H1 (cell line): ENCODE measurements at regions not wholly inside any gene's neighbourhood (a gene's known extent, or its start where the extent isn't known, plus 50 kb on each side); places are given as distances from the start of the nearest gene placed in this dataset.

ENCODE experiments used
- CTCF ChIA-PET: fragments of 300-600 bp; sonication (Branson Sonifier 250); formaldehyde crosslinking; loops from one replicate; lab custom pipeline; 2021; ENCODE audit not compliant: partially characterized antibody; lab: Charles Lee
- POLR2A ChIA-PET: fragments of 300-600 bp; sonication (Branson Sonifier 250); formaldehyde crosslinking; loops from one replicate; lab custom pipeline; 2021; ENCODE audit warnings: inconsistent platforms; ENCODE audit not compliant: partially characterized antibody; lab: Charles Lee
- DNase-seq, 2 experiments: peaks; one replicate each; pipeline versions ENCODE4 v3.0.0 to v3.0.0-alpha.2; 2010 to 2022; ENCODE audit warnings: low spot score in 2 of 2, low read depth in 1 of 2, mixed read lengths in 1 of 2
- FAIRE-seq: peaks from 2 replicates; lab custom pipeline; 2011; peaks lifted over from hg19 to GRCh38; lab: Jason Lieb, UNC
- H2AFZ ChIP-seq: 2 replicates; pipeline ENCODE4 v1.8.1; 2012; ENCODE audit warnings: low read length, inconsistent platforms
- H2AK5ac ChIP-seq: 2 replicates; pipeline ENCODE4 v1.6.1; 2013; ENCODE audit warnings: low read depth, low read length
- H2BK120ac ChIP-seq: replicated peaks from 2 replicates; pipeline ENCODE3; 2013; ENCODE audit warnings: low read depth, low read length, inconsistent platforms
- H2BK12ac ChIP-seq: 2 replicates; pipeline ENCODE4 v1.6.1; 2013; ENCODE audit warnings: low read depth, low read length
- H2BK15ac ChIP-seq: 2 replicates; pipeline ENCODE4 v1.6.1; 2013; ENCODE audit warnings: low read length
- H2BK20ac ChIP-seq: 2 replicates; pipeline ENCODE4 v1.6.1; 2013; ENCODE audit warnings: low read length
- H2BK5ac ChIP-seq: 2 replicates; pipeline ENCODE4 v1.6.1; 2013; ENCODE audit warnings: low read depth, low read length
- H3K14ac ChIP-seq: 2 replicates; pipeline ENCODE4 v1.6.1; 2013; ENCODE audit warnings: inconsistent platforms; ENCODE audit not compliant: insufficient read length
- H3K18ac ChIP-seq: 2 replicates; pipeline ENCODE4 v1.6.1; 2013; ENCODE audit warnings: low read length; ENCODE audit errors: extremely low read depth
- H3K23ac ChIP-seq: 2 replicates; pipeline ENCODE4 v1.6.1; 2013; ENCODE audit warnings: inconsistent platforms; ENCODE audit not compliant: insufficient read length
- H3K23me2 ChIP-seq: 2 replicates; pipeline ENCODE4 v1.6.1; 2013; ENCODE audit warnings: low read depth, low read length
- H3K27ac ChIP-seq: 2 replicates; pipeline ENCODE4 v1.6.1; 2011; ENCODE audit warnings: low read depth, low read length, inconsistent platforms
- H3K27me3 ChIP-seq, 4 experiments: replicated peaks in 1 of 4; 1 replicate in 1 of 4; 2 replicates in 3 of 4; pipeline versions ENCODE4 v1.6.1 to v1.8.1; 2011 to 2013; ENCODE audit warnings: low read length in 3 of 4, mild to moderate bottlenecking in 3 of 4, inconsistent platforms in 2 of 4, mixed read lengths in 2 of 4, moderate library complexity in 1 of 4; ENCODE audit not compliant: control insufficient read depth in 3 of 4, insufficient read depth in 3 of 4; ENCODE audit errors: extremely low read depth in 1 of 4
- H3K36me3 ChIP-seq, 4 experiments: 2 replicates each; pipeline versions ENCODE4 v1.6.1 to v1.8.1; 2011 to 2013; ENCODE audit warnings: mild to moderate bottlenecking in 4 of 4, low read length in 3 of 4, moderate library complexity in 2 of 4, control low read depth in 1 of 4, inconsistent platforms in 1 of 4; ENCODE audit not compliant: insufficient read depth in 4 of 4, control insufficient read depth in 2 of 4
- H3K4ac ChIP-seq: replicated peaks from 2 replicates; pipeline ENCODE3; 2013; ENCODE audit warnings: low read length, low read depth, mixed read lengths, inconsistent platforms; ENCODE audit not compliant: insufficient read length
- H3K4me1 ChIP-seq, 4 experiments: replicated peaks in 1 of 4; 1 replicate in 1 of 4; 2 replicates in 3 of 4; pipeline versions ENCODE4 v1.6.1 to v1.8.1; 2011 to 2013; ENCODE audit warnings: low read length in 3 of 4, inconsistent platforms in 2 of 4, mixed read lengths in 1 of 4; ENCODE audit not compliant: insufficient read depth in 4 of 4, control insufficient read depth in 3 of 4
- H3K4me2 ChIP-seq, 2 experiments: 2 replicates each; pipeline versions ENCODE4 v1.6.1 to v1.8.1; 2011 to 2013; ENCODE audit warnings: low read depth in 2 of 2, low read length in 2 of 2, control low read depth in 1 of 2, inconsistent platforms in 1 of 2, mild to moderate bottlenecking in 1 of 2; ENCODE audit not compliant: insufficient read depth in 1 of 2
- H3K4me3 ChIP-seq, 4 experiments: fragments of 200-600, 300-600 bp in 1 of 4; sonication (generic), shearing (Covaris generic), sonication (Bioruptor Twin) in 1 of 4; 2 replicates each; pipeline versions ENCODE4 v1.5.1 to v1.8.1; 2011 to 2016; ENCODE audit warnings: low read length in 4 of 4, low read depth in 3 of 4, control low read depth in 2 of 4, inconsistent platforms in 2 of 4, mild to moderate bottlenecking in 2 of 4, mixed read lengths in 1 of 4, moderate library complexity in 1 of 4; ENCODE audit not compliant: insufficient read depth in 2 of 4; ENCODE audit errors: extremely low read depth in 1 of 4
- H3K56ac ChIP-seq: replicated peaks from 2 replicates; pipeline ENCODE3; 2013; ENCODE audit warnings: low read depth, mild to moderate bottlenecking, mixed read lengths, low read length, inconsistent platforms; ENCODE audit not compliant: insufficient read length
- H3K79me1 ChIP-seq: 2 replicates; pipeline ENCODE4 v1.6.1; 2013; ENCODE audit warnings: low read depth, low read length, control low read depth
- H3K79me2 ChIP-seq, 2 experiments: 2 replicates each; pipeline versions ENCODE4 v1.6.1 to v1.8.1; 2012 to 2013; ENCODE audit warnings: low read length in 2 of 2, mild to moderate bottlenecking in 2 of 2, inconsistent platforms in 1 of 2; ENCODE audit not compliant: insufficient read depth in 2 of 2, control insufficient read depth in 1 of 2
- H3K9ac ChIP-seq, 4 experiments: replicated peaks in 1 of 4; 1 replicate in 1 of 4; 2 replicates in 3 of 4; pipeline versions ENCODE4 v1.6.1 to v1.8.1; 2011 to 2013; ENCODE audit warnings: low read depth in 3 of 4, low read length in 3 of 4, control low read depth in 2 of 4, mild to moderate bottlenecking in 2 of 4, moderate library complexity in 2 of 4, inconsistent platforms in 1 of 4; ENCODE audit errors: extremely low read depth in 1 of 4
- H3K9me3 ChIP-seq, 2 experiments: 2 replicates each; pipeline versions ENCODE4 v1.6.1 to v1.8.1; 2012 to 2013; ENCODE audit warnings: mild to moderate bottlenecking in 2 of 2, moderate library complexity in 2 of 2, control low read depth in 1 of 2, inconsistent platforms in 1 of 2, low read depth in 1 of 2, low read length in 1 of 2, mixed read lengths in 1 of 2; ENCODE audit not compliant: insufficient read depth in 2 of 2
- H4K20me1 ChIP-seq, 2 experiments: replicated peaks in 1 of 2; 2 replicates each; pipeline versions ENCODE3 to v1.8.1; 2011 to 2013; ENCODE audit warnings: inconsistent platforms in 2 of 2, low read length in 2 of 2, mild to moderate bottlenecking in 1 of 2; ENCODE audit not compliant: insufficient read depth in 2 of 2, control insufficient read depth in 1 of 2
- H4K5ac ChIP-seq: 2 replicates; pipeline ENCODE4 v1.6.1; 2013; ENCODE audit warnings: low read length, low read depth, mixed read lengths, inconsistent platforms; ENCODE audit not compliant: insufficient read length
- H4K8ac ChIP-seq: 2 replicates; pipeline ENCODE4 v1.8.0; 2013; ENCODE audit warnings: mild to moderate bottlenecking, moderate library complexity, low read length, inconsistent platforms; ENCODE audit not compliant: insufficient read depth; ENCODE audit errors: extremely low read depth
- H4K91ac ChIP-seq: replicated peaks from 2 replicates; pipeline ENCODE3; 2013; ENCODE audit warnings: low read length, mixed read lengths, inconsistent platforms; ENCODE audit not compliant: insufficient read length
- FOSL1 ChIP-seq: IDR thresholded peaks from 2 replicates; pipeline ENCODE4 v1.6.1; 2011; ENCODE audit warnings: mild to moderate bottlenecking, low read depth, low read length, moderate library complexity; ENCODE audit not compliant: insufficient read depth
- GABPA ChIP-seq: IDR thresholded peaks from 2 replicates; pipeline ENCODE4 v1.6.1; 2011; ENCODE audit warnings: mild to moderate bottlenecking, low read length, moderate library complexity, borderline replicate concordance; ENCODE audit not compliant: insufficient read depth
- GTF2F1 ChIP-seq: IDR thresholded peaks from 2 replicates; pipeline ENCODE4 v1.6.1; 2012; ENCODE audit warnings: low read depth, low read length, improper control_type of control experiment, borderline replicate concordance
- TAF1 ChIP-seq: IDR thresholded peaks from 2 replicates; pipeline ENCODE4 v1.6.1; 2011; ENCODE audit warnings: mild to moderate bottlenecking, low read depth, low read length
- WGBS, 2 experiments: shearing (Covaris generic) in 1 of 2; methylation state at CpG; one replicate each; pipeline versions ENCODE4 v1.1.6 to v1.1.7; 2013 to 2015; ENCODE audit warnings: low lambda C conversion rate in 2 of 2, mixed read lengths in 2 of 2, inconsistent platforms in 1 of 2, low coverage in 1 of 2, missing lambda C conversion rate in 1 of 2; ENCODE audit not compliant: insufficient replicate concordance in 2 of 2, insufficient coverage in 1 of 2, insufficient read length in 1 of 2; ENCODE audit errors: extremely low coverage in 1 of 2, missing lambda C conversion rate in 1 of 2; 5-methylcytosine and 5-hydroxymethylcytosine counted together

- no peak for FAIRE-seq
- Histone ChIP-seq H4K20me1 (no peaks in the 10 kb centered on the region), H3K36me3 (peaks cover 0 to 4% (median 0%) of the 10 kb centered on the region in 4 experiments; a peak in 1 of 8 replicates), H2AFZ (no peak overlapping the region), H3K9me3 (peaks cover 15% of the 10 kb centered on the region in 2 experiments; a peak in 2 of 4 replicates), H3K79me1 (no peaks in the 10 kb centered on the region), H2BK12ac (no peak overlapping the region), H3K79me2 (no peaks in the 10 kb centered on the region), H2BK5ac (no peak overlapping the region), H2BK20ac (no peak overlapping the region), H3K23ac (no peak overlapping the region), H3K14ac (no peak overlapping the region), H2BK15ac (no peak overlapping the region), H3K4me3 (no peak overlapping the region), H3K23me2 (no peaks in the 10 kb centered on the region), H3K4ac (no peak overlapping the region), H3K4me1 (peaks cover 0 to 2% (median 0%) of the 10 kb centered on the region in 4 experiments; a peak in 2 of 7 replicates), H3K4me2 (no peak overlapping the region), H3K27ac (no peak overlapping the region), H4K91ac (no peak overlapping the region), H4K8ac (no peak overlapping the region), H3K18ac (no peak overlapping the region), H2BK120ac (no peak overlapping the region), H2AK5ac (no peak overlapping the region), H3K9ac (no peak overlapping the region), H3K56ac (no peak overlapping the region), H4K5ac (no peak overlapping the region), H3K27me3 (peaks cover 0 to 22% (median 12%) of the 10 kb centered on the region in 4 experiments; a peak in 5 of 7 replicates)
- WGBS, 2 experiments, result 78% methylated on average over 6 of the region's 6 CpGs; no CpG with 5 or more reads in 1 of the 2 experiments
- ChIA-PET POLR2A (no interaction called here), CTCF (interaction anchor here (1.3 kb wide), 1 partner anchor 13 kb away, joined by 3 read pairs; no protein-coding TSS in a partner anchor)
- DNase-seq, result no peak
- no peak for TF ChIP-seq GABPA
- TF ChIP-seq TAF1, result no peak
- no peak for TF ChIP-seq FOSL1
- TF ChIP-seq GTF2F1, result no peak
Observed at GRCh38 chr13:71030784-71031183, 836.2 kb downstream of the DACH1 start.
